ENCODE measurements at regions not wholly inside any gene's neighbourhood (a gene's known extent, or its start where the extent isn't known, plus 50 kb on each side); places are given as distances from the start of the nearest gene placed in this dataset.

GRCh38 chr2:129256642-129257041 is 722.8 kb upstream of the RAB6C start:
- Histone ChIP-seq H3K9me3 (replicated peaks; ENCODE audit: control insufficient read depth, insufficient read depth, low read length) (peaks cover 9% of the 10 kb centered on the region), H4K20me1 (replicated peaks; ENCODE audit: control insufficient read depth, extremely low read depth, insufficient read depth, low read length) (no peaks in the 10 kb centered on the region), H3K9ac (replicated peaks; ENCODE audit: extremely low read depth, insufficient read depth, low read length) (no peak overlapping the region), H3K79me2 (ENCODE audit: control insufficient read depth, insufficient read depth, low read length) (no peaks in the 10 kb centered on the region), H3K4me1 (ENCODE audit: control insufficient read depth, extremely low read depth, insufficient read depth, low read length) (no peaks in the 10 kb centered on the region), H3K27me3 (ENCODE audit: control insufficient read depth in 2 of 2, insufficient read depth in 2 of 2, low read length in 2 of 2) (no peaks in the 10 kb centered on the region), H2AFZ (ENCODE audit: low read depth, low read length) (no peak overlapping the region), H3K36me3 (ENCODE audit: control insufficient read depth in 2 of 2, extremely low read depth in 1 of 2, insufficient read depth in 2 of 2, low read length in 2 of 2) (no peaks in the 10 kb centered on the region), H3K27ac (ENCODE audit: insufficient read depth, low read depth, low read length) (no peak overlapping the region), H3K9me1 (replicated peaks; ENCODE audit: control insufficient read depth, extremely low read depth, insufficient read depth, low read length) (no peaks in the 10 kb centered on the region), H3K4me2 (ENCODE audit: insufficient read depth, low read length) (no peak overlapping the region), H3K4me3 (replicated peaks in 1 of 3; ENCODE audit: insufficient read depth in 1 of 3, low read depth in 1 of 3, low read length in 3 of 3) (no peak overlapping the region)
- TF ChIP-seq FOS (IDR thresholded peaks at IDR 0.05; ENCODE audit: borderline replicate concordance, insufficient read depth, low read length) (no peak), JUN (IDR thresholded peaks at IDR 0.05; ENCODE audit: borderline replicate concordance, insufficient read depth, insufficient read length, low read depth) (no peak), GATA2 (IDR thresholded peaks at IDR 0.05; ENCODE audit: insufficient read depth, insufficient read length, low read depth, low read length) (no peak), POLR2AphosphoS5 (IDR thresholded peaks at IDR 0.05; ENCODE audit: insufficient read depth, low read depth, low read length) (no peak), POLR2A (IDR thresholded peaks at IDR 0.05; ENCODE audit: low read depth, low read length) (no peak), MYC (IDR thresholded peaks at IDR 0.05; ENCODE audit: low read depth, low read length) (no peak), MAX (IDR thresholded peaks at IDR 0.05; ENCODE audit: insufficient read depth, insufficient read length) (no peak), EZH2 (IDR thresholded peaks at IDR 0.05; ENCODE audit: borderline replicate concordance, low read depth, low read length, severe bottlenecking) (no peak)
- TF ChIP-seq, protein P1, sequence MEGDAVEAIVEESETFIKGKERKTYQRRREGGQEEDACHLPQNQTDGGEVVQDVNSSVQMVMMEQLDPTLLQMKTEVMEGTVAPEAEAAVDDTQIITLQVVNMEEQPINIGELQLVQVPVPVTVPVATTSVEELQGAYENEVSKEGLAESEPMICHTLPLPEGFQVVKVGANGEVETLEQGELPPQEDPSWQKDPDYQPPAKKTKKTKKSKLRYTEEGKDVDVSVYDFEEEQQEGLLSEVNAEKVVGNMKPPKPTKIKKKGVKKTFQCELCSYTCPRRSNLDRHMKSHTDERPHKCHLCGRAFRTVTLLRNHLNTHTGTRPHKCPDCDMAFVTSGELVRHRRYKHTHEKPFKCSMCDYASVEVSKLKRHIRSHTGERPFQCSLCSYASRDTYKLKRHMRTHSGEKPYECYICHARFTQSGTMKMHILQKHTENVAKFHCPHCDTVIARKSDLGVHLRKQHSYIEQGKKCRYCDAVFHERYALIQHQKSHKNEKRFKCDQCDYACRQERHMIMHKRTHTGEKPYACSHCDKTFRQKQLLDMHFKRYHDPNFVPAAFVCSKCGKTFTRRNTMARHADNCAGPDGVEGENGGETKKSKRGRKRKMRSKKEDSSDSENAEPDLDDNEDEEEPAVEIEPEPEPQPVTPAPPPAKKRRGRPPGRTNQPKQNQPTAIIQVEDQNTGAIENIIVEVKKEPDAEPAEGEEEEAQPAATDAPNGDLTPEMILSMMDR (IDR thresholded peaks at IDR 0.05; ENCODE audit: extremely low read depth in 1 of 2, insufficient read depth in 1 of 2, low read depth in 1 of 2, low read length in 2 of 2) = no peak
- DNase-seq (ENCODE audit: low read depth, low spot score) = no peak
- dilution Hi-C loops (cut with MboI; ENCODE audit: extremely low pct_ligation_motif_present, low sequenced_read_pairs) (no loop called here), intact Hi-C loops (cut with micrococcal nuclease) (no loop called here)
- no peak for FAIRE-seq
- CTCF ChIA-PET = no interaction called here
- BruUV-seq (replicated peaks) = no TSS peak
- POLR2A ChIA-PET = no interaction called here
